HS-27A (cell line): ENCODE measurements at regions not wholly inside any gene's neighbourhood (a gene's known extent, or its start where the extent isn't known, plus 50 kb on each side); places are given as distances from the start of the nearest gene placed in this dataset.

Experiments
- DNase-seq: peaks from one replicate; pipeline ENCODE4 v3.0.0-alpha.2; 2012; ENCODE audit warnings: low read depth, missing footprints

GRCh38 chr20:61161726-61162390 lies 90.2 kb upstream of the CDH4 start:
- no peak for DNase-seq

GRCh38 chr20:61162451-61162850 lies 89.6 kb upstream of the CDH4 start:
- no peak for DNase-seq

- no peak for DNase-seq
Measured at GRCh38 chr20:61163031-61163430, 89.0 kb upstream of the CDH4 start.

- no peak for DNase-seq
Measured at GRCh38 chr20:61166324-61166723, 85.7 kb upstream of the CDH4 start.

GRCh38 chr20:61168605-61169004 lies 83.5 kb upstream of the CDH4 start:
- no peak for DNase-seq

GRCh38 chr20:61169874-61170273 lies 82.2 kb upstream of the CDH4 start:
- no peak for DNase-seq

- no peak for DNase-seq
Measured at GRCh38 chr20:61170496-61171320, 81.4 kb upstream of the CDH4 start.

- no peak for DNase-seq
Measured at GRCh38 chr20:61173267-61173666, 78.8 kb upstream of the CDH4 start.

GRCh38 chr20:61173961-61174725 lies 77.9 kb upstream of the CDH4 start:
- no peak for DNase-seq

GRCh38 chr20:61176874-61177273 lies 75.2 kb upstream of the CDH4 start:
- DNase-seq = no peak

GRCh38 chr20:61178551-61179071 lies 73.5 kb upstream of the CDH4 start:
- no peak for DNase-seq

GRCh38 chr20:61184194-61184593 lies 67.9 kb upstream of the CDH4 start:
- DNase-seq = no peak

- peak; percentile 19 for DNase-seq
Measured at GRCh38 chr20:61185181-61185580, 66.9 kb upstream of the CDH4 start.

GRCh38 chr20:61185841-61186601 lies 66.0 kb upstream of the CDH4 start:
- DNase-seq = peak; percentile 68

- no peak for DNase-seq
Measured at GRCh38 chr20:61186771-61187472, 65.1 kb upstream of the CDH4 start.

- no peak for DNase-seq
Measured at GRCh38 chr20:61189534-61189933, 62.5 kb upstream of the CDH4 start.

GRCh38 chr20:61191096-61191495 lies 61.0 kb upstream of the CDH4 start:
- no peak for DNase-seq

- DNase-seq = no peak
Measured at GRCh38 chr20:61192337-61192950, 59.6 kb upstream of the CDH4 start.

GRCh38 chr20:61193164-61193563 lies 58.9 kb upstream of the CDH4 start:
- no peak for DNase-seq
